Mammary epithelial cell (primary cell): ENCODE measurements at regions not wholly inside any gene's neighbourhood (a gene's known extent, or its start where the extent isn't known, plus 50 kb on each side); places are given as distances from the start of the nearest gene placed in this dataset.

Experiments used
- EZH2 ChIP-seq: IDR thresholded peaks from 2 replicates; pipeline ENCODE4 v1.6.1; 2012; ENCODE audit warnings: low read length, inconsistent platforms, borderline replicate concordance
- TF ChIP-seq, protein P1 (sequence below), 2 donors: IDR thresholded peaks in 1 of 2; conservative IDR thresholded peaks in 1 of 2; 2 replicates each; pipeline ENCODE4 v1.5.1; 2011 to 2012; ENCODE audit warnings: inconsistent platforms in 2 of 2, low read length in 2 of 2, mild to moderate bottlenecking in 2 of 2, control low read depth in 1 of 2, low read depth in 1 of 2; ENCODE audit not compliant: insufficient read depth in 1 of 2; ENCODE audit errors: extremely low read depth in 1 of 2

GRCh38 chr5:26669523-26669922 is 368.9 kb downstream of the CDH9 start:
- TF ChIP-seq, protein P1, sequence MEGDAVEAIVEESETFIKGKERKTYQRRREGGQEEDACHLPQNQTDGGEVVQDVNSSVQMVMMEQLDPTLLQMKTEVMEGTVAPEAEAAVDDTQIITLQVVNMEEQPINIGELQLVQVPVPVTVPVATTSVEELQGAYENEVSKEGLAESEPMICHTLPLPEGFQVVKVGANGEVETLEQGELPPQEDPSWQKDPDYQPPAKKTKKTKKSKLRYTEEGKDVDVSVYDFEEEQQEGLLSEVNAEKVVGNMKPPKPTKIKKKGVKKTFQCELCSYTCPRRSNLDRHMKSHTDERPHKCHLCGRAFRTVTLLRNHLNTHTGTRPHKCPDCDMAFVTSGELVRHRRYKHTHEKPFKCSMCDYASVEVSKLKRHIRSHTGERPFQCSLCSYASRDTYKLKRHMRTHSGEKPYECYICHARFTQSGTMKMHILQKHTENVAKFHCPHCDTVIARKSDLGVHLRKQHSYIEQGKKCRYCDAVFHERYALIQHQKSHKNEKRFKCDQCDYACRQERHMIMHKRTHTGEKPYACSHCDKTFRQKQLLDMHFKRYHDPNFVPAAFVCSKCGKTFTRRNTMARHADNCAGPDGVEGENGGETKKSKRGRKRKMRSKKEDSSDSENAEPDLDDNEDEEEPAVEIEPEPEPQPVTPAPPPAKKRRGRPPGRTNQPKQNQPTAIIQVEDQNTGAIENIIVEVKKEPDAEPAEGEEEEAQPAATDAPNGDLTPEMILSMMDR (conservative IDR thresholded peaks at IDR 0.05 in 1 of 2, IDR thresholded peaks at IDR 0.05 in 1 of 2; ENCODE audit: extremely low read depth in 1 of 2, insufficient read depth in 1 of 2, low read depth in 1 of 2, low read length in 2 of 2) = no peak
- no peak for TF ChIP-seq EZH2
